Mesenchymal stem cell (in vitro differentiated cells and primary cell): ENCODE measurements at regions not wholly inside any gene's neighbourhood (a gene's known extent, or its start where the extent isn't known, plus 50 kb on each side); places are given as distances from the start of the nearest gene placed in this dataset.

Source experiments
- DNase-seq: peaks from one replicate; pipeline ENCODE4 v3.0.0-alpha.2; 2013
- H2AFZ ChIP-seq: one replicate; pipeline ENCODE4 v1.6.1; 2013; ENCODE audit warnings: low read depth, mild to moderate bottlenecking, control low read depth, inconsistent platforms, low read length, moderate library complexity
- H2AK5ac ChIP-seq: 2 replicates; pipeline ENCODE4 v1.6.1; 2013; ENCODE audit warnings: low read length, moderate library complexity, mild to moderate bottlenecking, inconsistent platforms; ENCODE audit not compliant: severe bottlenecking
- H2BK120ac ChIP-seq: one replicate; pipeline ENCODE4 v1.6.1; 2013; ENCODE audit warnings: low read depth, mild to moderate bottlenecking, inconsistent platforms, low read length, moderate library complexity
- H2BK12ac ChIP-seq, 2 experiments: one replicate each; pipeline ENCODE4 v1.6.1; 2013; ENCODE audit warnings: inconsistent platforms in 2 of 2, low read length in 2 of 2, mild to moderate bottlenecking in 2 of 2, moderate library complexity in 2 of 2, control low read depth in 1 of 2
- H2BK15ac ChIP-seq: one replicate; pipeline ENCODE4 v1.6.1; 2013; ENCODE audit warnings: mild to moderate bottlenecking, low read depth, inconsistent platforms; ENCODE audit not compliant: poor library complexity, severe bottlenecking
- H2BK5ac ChIP-seq: 2 replicates; pipeline ENCODE4 v1.6.1; 2013; ENCODE audit warnings: low read depth, mild to moderate bottlenecking, low read length, control low read depth, inconsistent platforms; ENCODE audit not compliant: poor library complexity, severe bottlenecking
- H3K14ac ChIP-seq, 2 experiments: one replicate each; pipeline ENCODE4 v1.6.1; 2013; ENCODE audit warnings: inconsistent platforms in 2 of 2, low read length in 2 of 2, control low read depth in 1 of 2, mild to moderate bottlenecking in 1 of 2, moderate library complexity in 1 of 2
- H3K18ac ChIP-seq, 2 experiments: one replicate each; pipeline ENCODE4 v1.6.1; 2013; ENCODE audit warnings: inconsistent platforms in 2 of 2, low read length in 2 of 2, control low read depth in 1 of 2, low read depth in 1 of 2, mild to moderate bottlenecking in 1 of 2
- H3K23ac ChIP-seq, 2 experiments: one replicate each; pipeline ENCODE4 v1.6.1; 2013; ENCODE audit warnings: inconsistent platforms in 2 of 2, low read length in 2 of 2, mild to moderate bottlenecking in 2 of 2, moderate library complexity in 2 of 2, control low read depth in 1 of 2
- H3K27ac ChIP-seq: 2 replicates; pipeline ENCODE4 v1.5.1; 2013; ENCODE audit warnings: mild to moderate bottlenecking, moderate library complexity, low read length, control low read depth, inconsistent platforms; ENCODE audit not compliant: poor library complexity, severe bottlenecking
- H3K27me3 ChIP-seq, 2 experiments: 2 replicates each; pipeline versions ENCODE4 v1.6.1 to v1.7.0; 2013; ENCODE audit warnings: low read length in 2 of 2, mild to moderate bottlenecking in 2 of 2, moderate library complexity in 2 of 2, control low read depth in 1 of 2, inconsistent platforms in 1 of 2; ENCODE audit not compliant: control insufficient read depth in 1 of 2, insufficient read depth in 1 of 2
- H3K36me3 ChIP-seq, 2 experiments: 2 replicates each; pipeline versions ENCODE4 v1.6.1 to v1.7.0; 2013; ENCODE audit warnings: low read length in 2 of 2, control low read depth in 1 of 2, inconsistent platforms in 1 of 2, low read depth in 1 of 2, mild to moderate bottlenecking in 1 of 2; ENCODE audit not compliant: insufficient read depth in 2 of 2, control insufficient read depth in 1 of 2
- H3K4ac ChIP-seq, 2 experiments: one replicate each; pipeline ENCODE4 v1.6.1; 2013; ENCODE audit warnings: inconsistent platforms in 2 of 2, low read length in 2 of 2, mild to moderate bottlenecking in 2 of 2, moderate library complexity in 2 of 2, control low read depth in 1 of 2, low read depth in 1 of 2
- H3K4me1 ChIP-seq: 2 replicates; pipeline ENCODE4 v1.6.1; 2013; ENCODE audit warnings: low read depth, low read length, control low read depth; ENCODE audit not compliant: control insufficient read depth, insufficient read depth
- H3K4me2 ChIP-seq: 2 replicates; pipeline ENCODE4 v1.6.1; 2013; ENCODE audit warnings: low read length, mild to moderate bottlenecking, inconsistent platforms; ENCODE audit not compliant: poor library complexity, severe bottlenecking
- H3K4me3 ChIP-seq, 2 experiments: 2 replicates each; pipeline versions ENCODE4 v1.5.1 to v1.7.0; 2013; ENCODE audit warnings: low read length in 2 of 2, mild to moderate bottlenecking in 2 of 2, control low read depth in 1 of 2, low read depth in 1 of 2; ENCODE audit not compliant: insufficient read depth in 1 of 2
- H3K79me1 ChIP-seq: replicated peaks from 2 replicates; pipeline ENCODE4 v1.6.1; 2013; ENCODE audit warnings: mild to moderate bottlenecking, control low read depth, low read length, inconsistent platforms; ENCODE audit not compliant: poor library complexity, severe bottlenecking
- H3K9ac ChIP-seq: 2 replicates; pipeline ENCODE4 v1.7.0; 2013; ENCODE audit warnings: mild to moderate bottlenecking, low read length, moderate library complexity
- H3K9me3 ChIP-seq: 2 replicates; pipeline ENCODE4 v1.7.0; 2013; ENCODE audit warnings: mild to moderate bottlenecking, low read length; ENCODE audit not compliant: control insufficient read depth
- H4K8ac ChIP-seq: one replicate; pipeline ENCODE4 v1.6.1; 2013; ENCODE audit warnings: inconsistent platforms, mild to moderate bottlenecking, low read length, moderate library complexity
- H4K91ac ChIP-seq: one replicate; pipeline ENCODE4 v1.6.1; 2013; ENCODE audit warnings: mild to moderate bottlenecking, low read length, inconsistent platforms
- WGBS: methylation state at CpG from one replicate; pipeline ENCODE4 v1.1.7; 2013; ENCODE audit warnings: mixed read lengths; 5-methylcytosine and 5-hydroxymethylcytosine counted together

GRCh38 chr3:13718436-13718835, 161.4 kb downstream of the WNT7A start:
- H3K4me2 ChIP-seq, result no peak overlapping the region
- H3K23ac ChIP-seq, result no peak overlapping the region
- H3K4me3 ChIP-seq, result no peak overlapping the region
- H3K14ac ChIP-seq, result no peak overlapping the region
- H2BK120ac ChIP-seq, result no peak overlapping the region
- no peak for DNase-seq
- H3K9me3 ChIP-seq, result peaks cover 16% of the 10 kb centered on the region
- no peak overlapping the region for H2AK5ac ChIP-seq
- H3K36me3 ChIP-seq, result no peaks in the 10 kb centered on the region
- no peak overlapping the region for H3K9ac ChIP-seq
- H3K27ac ChIP-seq, result no peak overlapping the region
- H2BK15ac ChIP-seq, result no peak overlapping the region
- H4K8ac ChIP-seq, result no peak overlapping the region
- no peak overlapping the region for H4K91ac ChIP-seq
- H3K18ac ChIP-seq, result no peak overlapping the region
- WGBS, result 83% methylated on average over 6 of the region's 7 CpGs
- H2AFZ ChIP-seq, result no peak overlapping the region
- H3K4me1 ChIP-seq, result no peaks in the 10 kb centered on the region
- no peak overlapping the region for H3K4ac ChIP-seq
- H3K79me1 ChIP-seq, result no peaks in the 10 kb centered on the region
- no peak overlapping the region for H2BK12ac ChIP-seq
- H3K27me3 ChIP-seq, result no peaks in the 10 kb centered on the region
- H2BK5ac ChIP-seq, result no peak overlapping the region

- Histone ChIP-seq H3K23ac (no peak overlapping the region), H3K79me1 (no peaks in the 10 kb centered on the region), H4K8ac (no peak overlapping the region), H3K4ac (no peak overlapping the region), H3K27ac (no peak overlapping the region), H2AFZ (no peak overlapping the region), H3K9me3 (peaks cover 12% of the 10 kb centered on the region), H2BK12ac (no peak overlapping the region), H3K36me3 (no peaks in the 10 kb centered on the region), H3K27me3 (no peaks in the 10 kb centered on the region), H2BK120ac (no peak overlapping the region), H3K14ac (no peak overlapping the region), H2BK15ac (no peak overlapping the region), H3K4me1 (no peaks in the 10 kb centered on the region), H2BK5ac (no peak overlapping the region), H3K18ac (no peak overlapping the region), H2AK5ac (no peak overlapping the region), H3K4me3 (no peak overlapping the region), H3K9ac (no peak overlapping the region), H3K4me2 (no peak overlapping the region), H4K91ac (no peak overlapping the region)
- WGBS, result 69% methylated on average over 2 of the region's 2 CpGs
- DNase-seq, result no peak
Observed at GRCh38 chr3:13718000-13718399, 161.9 kb downstream of the WNT7A start.

- Histone ChIP-seq H2AK5ac (no peak overlapping the region), H4K8ac (no peak overlapping the region), H3K27ac (no peak overlapping the region), H3K4me2 (no peak overlapping the region), H3K23ac (no peak overlapping the region), H3K4ac (no peak overlapping the region), H4K91ac (no peak overlapping the region), H3K36me3 (no peaks in the 10 kb centered on the region), H2BK120ac (no peak overlapping the region), H2BK12ac (no peak overlapping the region), H2AFZ (no peak overlapping the region), H2BK15ac (no peak overlapping the region), H3K4me1 (no peaks in the 10 kb centered on the region), H3K4me3 (no peak overlapping the region), H3K18ac (no peak overlapping the region), H3K79me1 (no peaks in the 10 kb centered on the region), H3K27me3 (no peaks in the 10 kb centered on the region), H3K9me3 (peaks cover 7% of the 10 kb centered on the region), H2BK5ac (no peak overlapping the region), H3K14ac (no peak overlapping the region), H3K9ac (no peak overlapping the region)
- DNase-seq, result no peak
- WGBS, result 48% methylated on average over 6 of the region's 8 CpGs
Observed at GRCh38 chr3:13717222-13717895, 162.5 kb downstream of the WNT7A start.

- H4K91ac ChIP-seq, result no peak overlapping the region
- H4K8ac ChIP-seq, result no peak overlapping the region
- no peak overlapping the region for H3K4ac ChIP-seq
- no peak overlapping the region for H3K14ac ChIP-seq
- no peak overlapping the region for H2BK15ac ChIP-seq
- H3K79me1 ChIP-seq, result no peaks in the 10 kb centered on the region
- no peak overlapping the region for H2BK120ac ChIP-seq
- no peak overlapping the region for H3K23ac ChIP-seq
- no peak for DNase-seq
- no peak overlapping the region for H2BK12ac ChIP-seq
- no peak overlapping the region for H2AFZ ChIP-seq
- no peak overlapping the region for H2BK5ac ChIP-seq
- no peaks in the 10 kb centered on the region for H3K36me3 ChIP-seq
- peaks cover under 1% of the 10 kb centered on the region for H3K9me3 ChIP-seq
- no peaks in the 10 kb centered on the region for H3K27me3 ChIP-seq
- H3K4me2 ChIP-seq, result no peak overlapping the region
- H2AK5ac ChIP-seq, result no peak overlapping the region
- H3K9ac ChIP-seq, result no peak overlapping the region
- WGBS, result 79% methylated on average over 7 of the region's 7 CpGs
- H3K18ac ChIP-seq, result no peak overlapping the region
- no peak overlapping the region for H3K4me3 ChIP-seq
- H3K4me1 ChIP-seq, result no peaks in the 10 kb centered on the region
- H3K27ac ChIP-seq, result no peak overlapping the region
Observed at GRCh38 chr3:13716540-13717221, 163.2 kb downstream of the WNT7A start.
